Sciatic nerve (tissue), 2 donors: ENCODE measurements at regions not wholly inside any gene's neighbourhood (a gene's known extent, or its start where the extent isn't known, plus 50 kb on each side); places are given as distances from the start of the nearest gene placed in this dataset.

Experiments
- ATAC-seq: fragments of 200-7000 bp; cut with Tn5 transposase; one replicate; pipeline ENCODE4 v1.9.1; 2020; ENCODE audit warnings: mild to moderate bottlenecking, moderate library complexity
- DNase-seq: peaks from one replicate; pipeline ENCODE4 v3.0.0-alpha.2; 2020; ENCODE audit warnings: low spot score
- intact Hi-C: fragments of 100-400 bp; cut with DNase I; formaldehyde crosslinking; loops from one replicate; pipeline ENCODE4 v1.14.2; 2022
- donor health status: DM: no; HTN: no; CAD: no.
- donor health status: DM: no; HTN: no; CAD: no.

DNA sequence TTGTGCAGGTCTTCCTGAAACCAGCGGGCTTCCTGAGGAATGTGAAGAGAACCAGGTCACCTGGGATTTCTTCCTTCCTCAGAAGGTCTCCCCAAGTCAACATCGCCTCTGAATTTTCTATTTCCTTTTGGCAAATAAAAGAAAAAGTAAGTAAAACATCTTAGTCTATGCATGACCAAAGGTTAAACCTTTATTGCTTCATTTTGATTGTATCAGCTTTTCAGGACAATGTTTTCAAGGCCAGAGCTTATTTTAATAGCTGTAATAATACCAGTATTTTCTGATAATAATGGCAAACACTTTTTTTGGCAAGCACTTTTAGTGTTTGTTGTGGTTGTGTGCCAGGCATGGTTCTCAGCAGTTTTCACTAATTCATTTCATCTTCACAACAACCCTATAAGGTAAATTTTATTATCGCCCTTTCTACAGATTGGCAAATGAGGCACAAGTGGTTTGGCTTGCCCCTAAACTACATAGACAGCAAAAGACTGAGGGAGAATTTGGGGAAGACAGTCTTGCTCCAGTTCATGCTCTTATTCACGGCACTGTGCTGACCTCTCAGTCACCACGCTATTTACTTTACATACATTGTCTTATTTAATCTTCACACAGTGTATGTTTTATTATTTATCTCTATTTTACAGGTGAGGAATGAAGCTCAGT lies 110.4 kb downstream of the RPL22L1 start:
- ATAC-seq (no peak), DNase-seq (no peak)
- intact Hi-C loops: no loop called here

DNA sequence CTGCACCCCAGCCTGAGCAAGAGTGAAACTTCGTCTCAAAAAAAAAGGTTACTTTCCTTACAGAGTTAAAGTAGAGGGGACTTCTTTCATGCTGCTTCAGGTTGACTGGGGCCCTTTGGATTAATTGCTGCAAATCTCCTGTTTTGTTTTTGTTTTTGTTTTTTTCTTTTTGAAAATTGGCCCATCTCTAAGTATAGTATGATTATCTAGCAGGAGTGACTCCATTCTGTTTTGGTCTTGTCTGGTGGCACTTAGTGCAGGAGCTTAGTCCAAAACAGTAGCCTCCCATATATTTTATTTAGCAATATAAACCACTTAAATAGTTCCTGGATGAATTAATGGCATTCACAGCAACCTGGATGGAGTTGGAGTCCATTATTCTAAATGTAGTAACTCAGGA lies 113.0 kb downstream of the RPL22L1 start:
- no peak for DNase-seq
- no peak for ATAC-seq
- intact Hi-C loops: no loop called here

DNA sequence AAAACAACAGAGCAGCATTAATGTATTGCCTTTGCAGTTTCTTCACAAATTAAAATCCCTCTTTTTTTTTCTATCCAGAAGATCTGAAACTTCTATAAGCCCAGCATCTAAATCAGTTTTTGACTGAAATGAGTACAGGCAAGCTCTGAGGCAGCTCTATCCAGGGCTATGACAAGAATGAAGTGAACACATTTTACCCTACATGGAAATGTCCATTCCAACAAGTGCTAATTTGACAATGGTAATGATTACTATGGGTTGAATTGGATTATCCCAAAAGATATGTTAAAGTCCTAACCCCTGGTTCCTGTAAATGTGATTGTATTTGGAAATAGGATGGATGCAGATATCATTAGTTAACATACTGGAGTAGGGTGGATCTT lies 115.7 kb downstream of the RPL22L1 start:
- no peak for ATAC-seq
- DNase-seq: no peak
- intact Hi-C loops: no loop called here

DNA sequence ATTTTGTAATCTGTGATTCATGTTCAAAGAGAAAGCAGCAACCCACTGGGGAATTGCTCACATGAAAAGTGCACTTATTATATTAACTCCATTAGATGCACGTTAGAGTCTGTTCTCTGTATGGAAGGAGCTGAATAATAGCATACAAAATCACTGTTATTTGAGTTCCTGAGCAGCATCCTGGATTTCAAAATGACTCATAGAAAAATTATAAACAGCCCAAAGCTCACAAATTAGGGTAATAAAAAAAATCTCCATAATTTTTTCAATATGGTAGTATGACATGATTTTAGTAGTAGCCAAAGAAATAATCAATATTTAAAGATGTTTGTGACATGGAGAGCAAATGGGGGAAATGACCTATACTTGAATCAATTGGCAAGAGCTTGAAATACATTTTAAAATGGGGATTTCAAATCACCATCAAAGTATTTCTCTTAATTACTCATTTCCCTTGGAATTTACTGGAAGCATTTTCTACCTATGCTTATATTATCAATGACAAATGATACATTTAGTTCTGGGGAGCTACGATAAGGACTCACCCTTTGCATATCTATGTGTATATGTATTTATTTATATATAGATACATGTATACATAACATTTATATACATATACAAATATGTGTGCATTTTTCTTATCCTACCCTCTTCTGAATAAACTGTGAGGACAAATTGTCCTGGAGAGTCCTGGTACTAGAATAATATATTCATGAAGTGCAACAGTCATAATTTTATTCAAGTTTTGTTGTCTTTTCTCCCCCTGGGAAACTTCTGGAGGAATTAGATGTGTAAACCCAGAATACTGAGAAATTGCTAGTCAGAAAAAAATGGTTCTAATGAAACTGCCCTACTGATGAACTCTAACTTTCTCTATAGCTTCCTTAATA lies 116.3 kb downstream of the RPL22L1 start:
- intact Hi-C loops: no loop called here
- DNase-seq (no peak), ATAC-seq (peak; percentile 63)

DNA sequence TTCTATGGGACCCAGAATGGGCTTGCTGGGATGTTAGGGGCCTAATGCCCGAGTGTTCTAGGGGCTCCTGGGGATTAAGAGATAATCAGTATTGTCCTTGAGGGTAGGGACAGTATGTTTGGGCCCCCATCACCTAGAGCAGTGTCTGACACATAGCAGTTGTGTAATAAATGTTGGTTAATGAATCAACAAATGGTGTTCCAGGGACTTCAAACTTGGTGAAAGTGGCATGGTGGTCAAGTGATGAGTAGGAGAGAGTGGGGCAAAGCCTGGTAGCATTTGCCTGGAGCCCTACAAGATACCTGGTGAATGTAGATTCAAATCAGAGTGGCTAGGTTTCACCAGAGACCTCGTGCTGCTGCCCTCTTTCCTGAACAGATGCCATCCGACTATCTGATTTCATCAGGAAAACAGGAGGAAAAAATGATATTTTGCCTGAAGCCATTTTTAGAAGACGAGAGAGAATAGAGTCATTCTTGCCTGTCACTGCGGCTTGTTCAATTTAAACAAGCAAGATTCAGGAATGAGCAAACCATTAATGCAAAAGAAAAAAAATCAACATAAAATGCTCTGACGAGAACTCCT lies 117.3 kb downstream of the RPL22L1 start:
- intact Hi-C loops: no loop called here
- DNase-seq (no peak), ATAC-seq (no peak)

DNA sequence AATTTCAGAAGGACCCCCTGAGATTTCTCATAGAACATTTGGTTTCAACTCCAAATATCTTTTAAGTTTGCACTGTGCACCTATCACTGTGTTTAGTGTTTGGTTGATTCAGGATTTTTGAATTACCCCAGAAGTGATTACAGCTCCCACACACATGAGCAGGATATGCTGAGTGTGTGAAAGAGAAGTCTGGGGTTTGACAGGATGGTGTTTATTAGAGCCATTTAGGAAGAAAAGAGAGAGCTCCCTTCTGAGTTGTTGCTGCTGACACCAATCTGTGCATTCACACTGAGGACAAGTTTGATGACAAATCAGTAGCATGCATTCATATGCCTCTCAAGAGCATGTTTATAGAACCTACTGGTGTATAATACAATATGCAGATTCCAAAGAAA lies 118.1 kb downstream of the RPL22L1 start:
- intact Hi-C loops: no loop called here
- DNase-seq (no peak), ATAC-seq (peak; percentile 62)

DNA sequence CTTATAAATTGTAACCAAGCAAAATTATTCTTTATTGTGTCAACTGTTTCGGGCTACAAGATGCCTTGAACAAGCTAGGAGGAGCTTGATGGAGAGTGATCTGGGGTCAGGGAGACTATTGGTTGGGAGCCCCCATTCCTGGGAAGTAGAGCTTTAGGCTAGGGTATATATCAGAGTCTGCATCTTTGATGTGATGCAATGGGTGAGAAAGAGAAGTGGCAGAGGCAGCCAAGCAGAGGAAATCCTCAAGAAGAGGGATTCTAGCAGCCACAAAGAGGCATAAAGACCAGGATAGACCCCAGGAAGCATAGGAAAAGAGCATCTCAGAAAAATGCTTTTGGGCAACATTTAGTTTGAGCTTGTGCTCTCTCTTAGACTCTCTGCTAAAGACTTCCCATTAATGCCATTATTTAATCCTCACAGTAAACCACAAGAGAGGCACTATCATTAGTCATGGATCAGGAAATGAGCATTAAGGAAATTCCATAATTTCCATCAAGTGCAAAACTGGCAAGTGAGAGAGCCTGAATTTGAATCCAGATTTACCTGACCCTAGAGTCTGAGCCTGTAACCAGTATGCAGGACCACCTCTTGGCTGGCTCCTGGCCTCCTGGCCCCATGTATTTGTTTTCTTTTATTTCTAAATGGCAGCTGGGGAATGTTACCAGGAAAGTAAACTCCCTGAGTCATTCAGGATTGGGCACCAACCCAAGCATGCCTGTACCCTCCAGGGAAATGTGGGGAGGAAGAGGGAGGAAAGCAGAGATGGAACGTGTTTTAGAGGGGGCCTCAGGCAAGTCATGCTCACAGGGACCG lies 118.7 kb downstream of the RPL22L1 start:
- peak; percentile 85 for DNase-seq
- intact Hi-C loops: no loop called here

DNA sequence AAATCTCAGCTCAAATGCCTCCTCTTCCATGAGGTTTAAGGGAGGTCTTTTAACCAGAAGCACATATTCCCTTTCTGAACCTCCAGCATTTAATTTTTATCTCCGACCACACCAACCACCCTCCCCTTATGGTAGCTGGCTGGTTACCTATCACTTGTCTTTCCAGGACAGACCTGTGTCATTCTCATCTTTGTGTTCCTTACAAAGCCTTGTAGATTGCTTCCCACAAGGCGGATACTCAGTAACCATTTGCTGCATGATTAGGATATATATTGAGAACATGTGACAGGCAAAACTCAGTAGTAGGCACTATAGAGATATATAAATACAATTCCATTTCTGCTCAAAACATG lies 119.5 kb downstream of the RPL22L1 start:
- intact Hi-C loops: no loop called here
- ATAC-seq (no peak), DNase-seq (no peak)

More for the DNA sequence above, 118.7 kb downstream of the RPL22L1 start:
- ATAC-seq: peak; percentile 85

DNA sequence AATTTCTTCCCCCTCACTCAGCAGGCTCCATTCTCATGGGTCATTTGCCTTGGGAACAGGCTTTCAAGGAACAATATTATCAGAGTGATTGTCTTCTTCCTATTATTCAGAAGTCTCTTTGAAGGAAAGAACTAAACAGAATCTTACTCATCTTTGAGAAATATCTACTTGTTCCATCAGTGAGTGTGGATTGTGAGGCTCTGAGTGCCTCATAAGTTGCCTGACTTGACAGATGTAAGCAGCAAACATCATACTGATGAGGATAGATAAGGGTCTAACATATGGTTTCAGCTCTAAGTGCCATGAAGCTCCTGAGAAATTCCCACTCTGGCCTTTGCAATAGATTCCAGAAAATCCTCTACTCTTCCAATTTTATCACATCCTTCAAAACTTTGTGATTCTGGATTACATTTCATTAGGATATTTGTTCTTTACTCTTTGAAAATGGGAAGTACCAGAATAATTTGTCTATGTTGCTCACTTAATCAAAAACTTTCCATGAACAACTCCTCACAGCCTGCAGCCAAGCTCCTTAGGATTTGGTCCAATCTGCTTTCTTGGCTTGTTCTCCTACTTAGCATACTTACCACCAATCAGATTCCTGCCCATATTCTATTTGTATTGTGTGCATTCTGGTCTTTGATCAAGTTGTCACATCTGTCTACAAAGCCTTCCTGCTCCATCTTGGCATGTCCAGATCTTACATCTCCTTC lies 120.1 kb downstream of the RPL22L1 start:
- intact Hi-C loops: no loop called here
- no peak for ATAC-seq
- DNase-seq: no peak

DNA sequence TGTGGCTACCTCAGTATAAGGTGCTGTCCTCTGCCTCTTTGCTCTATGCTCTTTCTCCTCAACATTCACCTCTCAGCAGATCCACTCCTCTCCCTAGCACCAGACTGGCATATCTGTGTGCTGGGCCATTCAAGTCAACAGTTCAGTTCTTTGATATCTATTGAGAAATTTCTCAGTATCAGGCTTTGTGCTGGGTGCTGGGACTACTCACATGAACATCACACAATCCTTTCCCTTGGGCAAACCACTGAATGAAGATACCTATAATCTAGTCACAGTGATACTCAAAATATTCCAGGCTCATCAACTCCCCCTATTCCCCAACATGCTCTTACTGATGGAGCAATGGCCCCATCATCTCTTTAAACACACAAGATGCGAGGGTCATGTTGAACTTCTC lies 120.8 kb downstream of the RPL22L1 start:
- intact Hi-C loops: no loop called here
- DNase-seq (no peak), ATAC-seq (no peak)

DNA sequence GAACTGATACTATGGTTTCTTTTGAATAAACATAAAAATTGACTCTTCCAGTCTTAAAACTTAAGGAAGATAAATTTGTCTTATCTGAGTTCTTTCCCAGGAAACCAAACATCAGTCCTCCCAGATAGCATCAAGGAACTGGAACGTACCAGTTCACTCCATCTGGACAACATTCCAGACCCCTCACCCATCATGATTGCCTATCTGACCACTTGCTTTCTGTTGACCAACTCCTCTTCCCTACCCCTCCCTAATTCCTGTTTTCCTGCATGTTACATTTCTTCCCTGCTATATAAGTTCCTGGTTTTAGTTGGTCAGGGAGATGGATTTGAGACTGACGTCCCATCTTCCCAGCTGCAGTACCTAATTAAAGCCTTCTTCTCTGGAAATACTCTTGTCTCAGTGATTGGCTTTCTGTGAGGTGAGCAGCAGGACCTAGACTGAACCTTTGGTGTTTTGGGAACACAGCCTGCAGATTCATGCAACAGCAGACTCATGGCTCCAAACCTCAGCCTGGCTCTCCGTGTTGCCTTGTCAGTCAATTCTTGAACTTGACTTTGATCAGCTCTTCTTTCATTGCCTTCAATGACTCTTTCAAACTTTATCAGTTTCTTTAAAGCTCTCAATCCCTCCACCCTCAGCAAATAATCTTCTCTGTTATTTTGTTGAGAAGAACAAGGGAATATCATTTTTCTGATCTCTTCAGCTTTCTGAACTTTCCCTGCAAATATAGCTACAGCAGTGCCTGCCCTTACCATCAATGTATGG lies 123.6 kb downstream of the RPL22L1 start:
- DNase-seq (no peak), ATAC-seq (no peak)
- intact Hi-C loops: no loop called here

DNA sequence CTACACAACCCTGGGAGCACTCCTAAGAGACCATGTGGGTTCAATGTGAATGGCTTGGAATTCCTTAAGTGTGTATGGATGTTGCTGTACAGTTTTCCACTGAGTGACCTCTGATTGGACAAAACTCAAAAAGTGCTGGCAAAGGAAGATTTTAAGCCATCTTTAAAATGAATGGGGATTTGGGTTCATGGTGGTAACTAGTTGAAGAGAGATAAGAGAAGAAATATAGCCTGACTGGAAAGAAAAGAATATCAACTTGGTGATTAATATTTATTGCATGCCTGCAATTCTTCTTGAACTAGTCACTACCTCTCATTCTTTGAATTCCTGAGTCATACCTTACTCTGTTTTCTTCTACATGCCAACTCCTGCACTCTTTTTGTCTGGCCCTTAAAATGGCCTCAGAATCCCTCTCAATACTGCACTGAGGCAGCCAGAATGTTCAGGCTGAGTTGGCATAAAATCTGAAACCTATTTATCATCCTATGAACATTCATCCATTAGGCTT lies 124.7 kb downstream of the RPL22L1 start:
- intact Hi-C loops: no loop called here
- DNase-seq (no peak), ATAC-seq (no peak)

DNA sequence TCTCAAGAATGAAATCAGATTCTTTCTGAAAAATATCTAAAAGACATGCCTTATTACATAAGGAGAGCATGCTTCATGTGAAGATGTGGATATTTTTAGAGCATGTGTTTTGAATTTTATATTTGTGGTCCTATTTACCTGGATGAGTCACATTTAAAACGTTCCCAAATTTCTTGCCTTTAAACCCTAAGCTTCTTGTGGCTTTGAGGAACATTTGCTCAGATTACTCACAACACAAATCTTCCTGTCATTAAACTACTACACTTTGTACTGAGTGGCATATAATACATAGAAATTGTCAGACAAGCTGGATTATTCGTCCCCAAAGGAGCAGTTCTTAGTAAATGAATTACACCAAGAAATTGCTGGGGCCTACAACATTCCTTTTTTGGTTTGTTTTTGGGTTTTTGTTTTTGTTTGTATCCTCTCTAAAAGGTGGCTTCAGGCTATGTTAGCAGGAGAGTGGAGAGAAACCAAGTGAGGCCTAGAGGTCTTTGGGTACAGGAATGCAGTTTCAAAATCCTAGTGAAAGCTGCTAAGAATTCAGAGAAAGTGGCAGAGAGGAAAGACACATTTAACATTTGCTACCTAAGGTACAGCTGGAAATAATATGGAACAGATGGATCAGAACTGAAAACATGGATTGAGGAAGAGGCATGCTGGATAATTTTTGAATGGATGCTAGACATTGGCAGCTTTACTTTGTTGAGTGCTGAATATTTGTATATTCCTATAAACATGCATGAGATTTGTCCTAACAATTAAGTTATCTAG lies 128.1 kb downstream of the RPL22L1 start:
- intact Hi-C loops: no loop called here
- ATAC-seq (no peak), DNase-seq (no peak)

DNA sequence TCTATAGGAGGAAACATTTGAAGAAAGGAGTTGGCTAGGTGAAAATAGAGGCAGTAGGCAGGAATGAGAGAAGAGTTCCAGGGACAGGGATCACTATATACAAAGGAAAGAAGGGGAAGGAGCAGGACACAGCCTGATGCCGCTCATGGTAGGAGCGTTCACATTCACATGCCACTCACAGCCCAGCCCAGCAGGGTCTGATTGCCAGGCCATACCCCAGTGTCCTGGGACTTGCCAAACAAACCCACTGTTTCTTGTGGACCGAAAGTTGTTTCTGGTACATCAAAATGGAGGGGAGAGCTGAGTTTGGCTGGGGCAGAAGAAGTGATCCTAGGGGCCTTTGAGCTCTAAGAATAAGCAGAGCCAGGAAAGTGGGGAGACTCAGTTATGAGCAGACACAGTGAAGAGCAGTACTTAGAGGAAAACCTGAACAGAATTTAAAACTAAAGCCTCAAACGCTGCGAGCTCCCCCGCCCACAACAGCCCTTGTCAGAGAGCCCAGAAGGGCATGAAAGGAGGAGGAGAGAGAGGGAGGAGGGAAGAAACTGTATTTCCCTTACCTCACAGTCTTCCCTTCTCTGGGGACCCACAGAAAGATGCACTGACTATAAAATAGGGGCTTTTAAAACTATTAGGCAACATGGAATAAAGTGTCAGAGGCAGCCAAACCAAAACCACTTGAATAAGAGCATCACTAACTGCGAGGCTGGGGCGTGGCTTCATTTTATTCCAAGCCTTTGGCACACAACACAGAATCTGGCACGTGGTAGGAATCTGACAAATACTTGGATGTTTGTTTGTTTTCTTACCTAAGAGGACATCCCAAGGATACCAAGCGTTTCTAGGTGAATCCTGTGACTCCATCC lies 129.0 kb downstream of the RPL22L1 start:
- ATAC-seq (peak; percentile 96), DNase-seq (peak; percentile 83)
- intact Hi-C loops: no loop called here

DNA sequence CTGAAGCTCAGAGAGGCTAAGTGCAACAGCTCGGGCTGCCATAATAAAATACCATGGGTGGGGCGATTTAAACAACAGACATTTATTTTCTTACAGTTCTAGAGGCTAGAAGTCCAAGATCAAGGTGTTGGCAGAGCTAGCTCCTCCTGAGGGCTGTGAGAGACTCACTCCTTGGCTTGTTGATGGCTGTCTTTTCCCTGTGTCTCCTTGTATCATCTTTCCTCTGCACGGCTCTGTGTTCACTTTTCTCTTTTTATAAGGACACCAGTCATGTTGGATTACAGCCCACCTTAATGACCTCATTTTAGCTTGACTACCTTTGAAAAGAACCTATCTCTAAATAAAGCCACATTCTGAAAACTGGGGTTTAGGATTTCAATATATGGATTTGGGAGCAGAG lies 129.7 kb downstream of the RPL22L1 start:
- ATAC-seq (no peak), DNase-seq (no peak)
- intact Hi-C loops: no loop called here

DNA sequence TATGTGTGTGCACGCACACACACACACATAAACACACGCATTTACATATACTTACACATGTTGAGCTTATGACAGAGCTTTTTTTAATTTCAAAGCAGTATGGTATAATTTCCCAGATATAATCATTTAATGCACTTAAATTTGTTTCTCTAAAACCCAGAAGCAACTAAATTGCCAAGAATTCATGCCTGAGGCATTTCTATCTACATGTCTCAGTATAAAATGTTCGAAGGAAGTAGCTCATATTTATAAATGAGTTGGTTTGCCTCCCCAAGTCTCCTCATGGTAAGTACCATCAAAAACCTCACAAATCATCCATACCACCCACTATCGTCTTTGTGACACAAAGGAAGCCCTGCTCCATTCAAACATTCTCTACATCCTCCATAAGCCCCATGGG lies 130.6 kb downstream of the RPL22L1 start:
- intact Hi-C loops: no loop called here
- no peak for DNase-seq
- ATAC-seq: no peak
